ENCODE measurements at regions not wholly inside any gene's neighbourhood (a gene's known extent, or its start where the extent isn't known, plus 50 kb on each side); places are given as distances from the start of the nearest gene placed in this dataset.

DNA sequence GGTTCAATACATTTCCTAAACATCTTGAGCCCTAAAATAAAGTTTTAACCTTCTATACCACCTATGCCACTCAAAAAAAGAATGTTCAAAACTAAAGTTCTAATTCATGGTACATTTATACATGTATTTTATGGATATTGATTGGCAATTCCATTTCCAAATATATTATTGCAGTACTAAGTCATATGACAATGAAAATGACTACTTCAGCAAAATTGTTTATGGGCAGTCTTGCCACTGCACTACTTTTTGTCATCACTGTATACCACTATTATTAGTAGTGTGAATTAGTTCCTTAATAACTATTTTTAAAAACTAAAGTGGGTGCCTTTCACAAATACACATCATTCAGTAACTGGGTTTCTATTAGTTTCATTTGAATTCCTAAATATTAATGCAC, 199.6 kb upstream of the CYLC2 start:
- Mint-ChIP-seq H3K9me3 (peaks cover 20% of the 10 kb centered on the region), H3K27me3 (ENCODE audit: insufficient read depth) (no peaks in the 10 kb centered on the region), H3K4me1 (no peaks in the 10 kb centered on the region), H3K36me3 (ENCODE audit: low read depth) (no peaks in the 10 kb centered on the region), H3K4me3 (no peak overlapping the region), H3K27ac (no peak overlapping the region)
- no peak overlapping the region for H3K4me3 ChIP-seq (ENCODE audit: low read length)
- H3K36me3 ChIP-seq (ENCODE audit: control insufficient read depth, insufficient read depth, low read length), result no peaks in the 10 kb centered on the region
- H3K9me3 ChIP-seq (ENCODE audit: control insufficient read depth, low read length), result peaks cover 36% of the 10 kb centered on the region
- no peak for DNase-seq
- H3K27me3 ChIP-seq (ENCODE audit: control insufficient read depth, insufficient read depth, low read length, poor library complexity, severe bottlenecking), result no peaks in the 10 kb centered on the region
- TF ChIP-seq, protein P1, sequence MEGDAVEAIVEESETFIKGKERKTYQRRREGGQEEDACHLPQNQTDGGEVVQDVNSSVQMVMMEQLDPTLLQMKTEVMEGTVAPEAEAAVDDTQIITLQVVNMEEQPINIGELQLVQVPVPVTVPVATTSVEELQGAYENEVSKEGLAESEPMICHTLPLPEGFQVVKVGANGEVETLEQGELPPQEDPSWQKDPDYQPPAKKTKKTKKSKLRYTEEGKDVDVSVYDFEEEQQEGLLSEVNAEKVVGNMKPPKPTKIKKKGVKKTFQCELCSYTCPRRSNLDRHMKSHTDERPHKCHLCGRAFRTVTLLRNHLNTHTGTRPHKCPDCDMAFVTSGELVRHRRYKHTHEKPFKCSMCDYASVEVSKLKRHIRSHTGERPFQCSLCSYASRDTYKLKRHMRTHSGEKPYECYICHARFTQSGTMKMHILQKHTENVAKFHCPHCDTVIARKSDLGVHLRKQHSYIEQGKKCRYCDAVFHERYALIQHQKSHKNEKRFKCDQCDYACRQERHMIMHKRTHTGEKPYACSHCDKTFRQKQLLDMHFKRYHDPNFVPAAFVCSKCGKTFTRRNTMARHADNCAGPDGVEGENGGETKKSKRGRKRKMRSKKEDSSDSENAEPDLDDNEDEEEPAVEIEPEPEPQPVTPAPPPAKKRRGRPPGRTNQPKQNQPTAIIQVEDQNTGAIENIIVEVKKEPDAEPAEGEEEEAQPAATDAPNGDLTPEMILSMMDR (conservative IDR thresholded peaks at IDR 0.05), result no peak
- no peak overlapping the region for H3K9ac ChIP-seq (ENCODE audit: extremely low read depth, low read length, poor library complexity, severe bottlenecking)
- no peaks in the 10 kb centered on the region for H3K4me1 ChIP-seq (ENCODE audit: control insufficient read depth, insufficient read depth, low read length)
- H3K27ac ChIP-seq (ENCODE audit: low read depth, low read length), result no peak overlapping the region

DNA sequence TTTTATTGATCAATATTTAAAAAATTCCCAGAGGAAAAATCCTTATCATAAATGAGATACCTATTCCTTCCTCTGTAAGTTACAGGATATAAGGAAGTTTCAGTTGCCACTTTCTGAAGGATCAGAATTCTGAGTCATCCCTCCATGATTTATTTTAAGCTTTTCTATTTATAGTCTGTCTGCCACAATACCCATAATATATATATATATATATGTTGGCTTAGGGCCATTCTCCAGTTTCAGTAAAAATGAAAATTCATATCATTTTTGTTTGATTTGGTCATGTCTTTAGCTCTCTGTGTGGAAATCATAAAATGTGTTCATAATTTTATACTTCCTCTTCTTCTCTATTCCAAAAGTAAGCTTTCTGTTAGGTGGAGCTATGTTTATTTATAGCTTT, 215.8 kb upstream of the CYLC2 start:
- H3K27ac ChIP-seq (ENCODE audit: low read depth, low read length), result no peak overlapping the region

DNA sequence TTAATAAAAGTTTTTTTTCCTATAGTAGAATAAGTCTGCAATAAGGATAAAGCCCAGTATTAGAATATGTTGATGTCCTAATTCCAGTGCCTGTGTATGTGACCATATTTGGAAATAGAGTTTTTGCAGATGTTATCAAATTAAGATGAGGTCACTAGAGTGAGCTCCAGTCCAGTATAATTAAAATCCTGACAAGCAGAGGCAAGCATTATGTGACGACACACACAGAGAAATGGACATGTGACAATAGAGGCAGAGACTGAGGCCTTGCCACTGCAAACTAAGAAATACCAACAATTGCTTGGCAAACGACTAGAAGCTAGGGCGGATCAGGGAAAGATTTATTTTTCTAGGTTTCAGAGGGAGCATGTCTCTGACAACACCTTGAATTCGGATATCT, 216.4 kb upstream of the CYLC2 start:
- H3K27me3 Mint-ChIP-seq (ENCODE audit: insufficient read depth), result no peaks in the 10 kb centered on the region
- 73 to 74% methylated on average over 4 of the region's 4 CpGs for WGBS, 2 experiments (ENCODE audit: insufficient coverage in 1 of 2, insufficient read length in 1 of 2)
- Histone ChIP-seq H3K27me3 (ENCODE audit: control insufficient read depth, insufficient read depth, low read length, poor library complexity, severe bottlenecking) (no peaks in the 10 kb centered on the region), H3K9ac (ENCODE audit: extremely low read depth, low read length, poor library complexity, severe bottlenecking) (no peak overlapping the region), H3K36me3 (ENCODE audit: control insufficient read depth, insufficient read depth, low read length) (no peaks in the 10 kb centered on the region), H3K9me3 (ENCODE audit: control insufficient read depth, low read length) (peaks cover 28% of the 10 kb centered on the region), H3K4me3 (ENCODE audit: low read length) (no peak overlapping the region), H3K27ac (ENCODE audit: low read depth, low read length) (no peak overlapping the region), H3K4me1 (ENCODE audit: control insufficient read depth, insufficient read depth, low read length) (no peaks in the 10 kb centered on the region)
- H3K4me3 Mint-ChIP-seq, result no peak overlapping the region
- no peaks in the 10 kb centered on the region for H3K9me3 Mint-ChIP-seq
- TF ChIP-seq, protein P1 (conservative IDR thresholded peaks at IDR 0.05), result no peak
- no peak overlapping the region for H3K27ac Mint-ChIP-seq
- no peaks in the 10 kb centered on the region for H3K4me1 Mint-ChIP-seq
- DNase-seq, result no peak
- no peaks in the 10 kb centered on the region for H3K36me3 Mint-ChIP-seq (ENCODE audit: low read depth)

More for the DNA sequence above, 215.8 kb upstream of the CYLC2 start:
- no peak for DNase-seq
- H3K4me1 Mint-ChIP-seq, result no peaks in the 10 kb centered on the region
- Histone ChIP-seq H3K9me3 (ENCODE audit: control insufficient read depth, low read length) (peaks cover 28% of the 10 kb centered on the region), H3K4me3 (ENCODE audit: low read length) (no peak overlapping the region), H3K4me1 (ENCODE audit: control insufficient read depth, insufficient read depth, low read length) (no peaks in the 10 kb centered on the region), H3K27me3 (ENCODE audit: control insufficient read depth, insufficient read depth, low read length, poor library complexity, severe bottlenecking) (no peaks in the 10 kb centered on the region), H3K36me3 (ENCODE audit: control insufficient read depth, insufficient read depth, low read length) (no peaks in the 10 kb centered on the region), H3K9ac (ENCODE audit: extremely low read depth, low read length, poor library complexity, severe bottlenecking) (no peak overlapping the region)
- H3K27ac Mint-ChIP-seq, result no peak overlapping the region
- H3K27me3 Mint-ChIP-seq (ENCODE audit: insufficient read depth), result no peaks in the 10 kb centered on the region
- no peak overlapping the region for H3K4me3 Mint-ChIP-seq
- H3K36me3 Mint-ChIP-seq (ENCODE audit: low read depth), result no peaks in the 10 kb centered on the region
- no peaks in the 10 kb centered on the region for H3K9me3 Mint-ChIP-seq
- TF ChIP-seq, protein P1 (conservative IDR thresholded peaks at IDR 0.05), result no peak
